ENCODE measurements at regions not wholly inside any gene's neighbourhood (a gene's known extent, or its start where the extent isn't known, plus 50 kb on each side); places are given as distances from the start of the nearest gene placed in this dataset.

DNA sequence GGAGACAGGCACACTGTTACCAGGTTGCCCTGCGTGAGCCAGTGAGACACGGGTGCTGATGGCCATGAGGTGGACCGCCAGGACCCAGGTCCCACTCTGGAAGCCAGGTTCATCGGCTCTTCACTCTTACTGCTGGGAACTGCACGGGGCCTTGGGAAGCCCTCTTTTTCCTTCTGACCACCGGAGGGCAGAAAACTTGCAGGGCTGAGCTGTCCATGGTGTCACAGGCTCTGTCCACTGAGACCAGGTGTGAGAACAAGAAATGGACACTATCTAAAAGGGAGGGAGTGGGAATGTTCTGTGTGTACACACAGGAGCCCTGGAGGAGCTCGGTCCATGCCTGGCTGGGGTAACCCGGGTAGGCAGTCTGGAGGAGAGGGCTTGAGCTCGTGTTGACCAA, 93.4 kb downstream of the UQCRFS1 start:
- H3K4me3 ChIP-seq: no peak overlapping the region
- no peaks in the 10 kb centered on the region for H3K36me3 ChIP-seq
- peaks cover 20% of the 10 kb centered on the region for H3K9me3 ChIP-seq
- no peaks in the 10 kb centered on the region for H3K4me1 ChIP-seq
- no peak overlapping the region for H3K9ac ChIP-seq
- H4K20me1 ChIP-seq: no peaks in the 10 kb centered on the region
- no peak overlapping the region for H3K4me2 ChIP-seq
- H3K27me3 ChIP-seq: no peaks in the 10 kb centered on the region
- no peak for TF ChIP-seq Cebpa-rat (IDR thresholded peaks at IDR 0.05)
- no peak overlapping the region for H3K27ac ChIP-seq

DNA sequence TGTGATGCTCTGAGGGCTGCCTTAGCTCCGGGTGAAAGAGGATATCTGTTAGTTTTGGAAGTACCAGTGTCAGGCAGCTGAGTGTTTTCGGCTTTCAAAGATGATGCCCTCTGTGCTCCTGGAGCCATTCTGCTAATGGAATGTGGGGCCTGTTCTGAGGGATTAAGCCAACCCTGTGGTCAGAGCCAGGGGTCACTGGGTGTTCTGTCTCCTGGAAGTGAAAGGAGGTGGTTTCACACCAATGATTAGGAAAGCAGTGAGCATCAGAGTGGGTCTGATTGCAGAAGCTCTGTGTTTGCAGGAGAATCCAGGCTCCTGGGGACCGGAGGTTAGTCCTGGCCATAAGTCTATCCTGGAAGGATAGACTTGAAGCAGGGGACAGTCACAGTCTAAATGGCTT, 94.6 kb downstream of the UQCRFS1 start:
- no peaks in the 10 kb centered on the region for H3K27me3 ChIP-seq
- no peak for TF ChIP-seq Cebpa-rat (IDR thresholded peaks at IDR 0.05)
- no peaks in the 10 kb centered on the region for H3K4me1 ChIP-seq
- H3K9ac ChIP-seq: no peak overlapping the region
- no peak overlapping the region for H3K4me3 ChIP-seq
- no peaks in the 10 kb centered on the region for H4K20me1 ChIP-seq
- H3K27ac ChIP-seq: no peak overlapping the region
- no peaks in the 10 kb centered on the region for H3K36me3 ChIP-seq
- no peak overlapping the region for H3K4me2 ChIP-seq
- peaks cover 8% of the 10 kb centered on the region for H3K9me3 ChIP-seq

DNA sequence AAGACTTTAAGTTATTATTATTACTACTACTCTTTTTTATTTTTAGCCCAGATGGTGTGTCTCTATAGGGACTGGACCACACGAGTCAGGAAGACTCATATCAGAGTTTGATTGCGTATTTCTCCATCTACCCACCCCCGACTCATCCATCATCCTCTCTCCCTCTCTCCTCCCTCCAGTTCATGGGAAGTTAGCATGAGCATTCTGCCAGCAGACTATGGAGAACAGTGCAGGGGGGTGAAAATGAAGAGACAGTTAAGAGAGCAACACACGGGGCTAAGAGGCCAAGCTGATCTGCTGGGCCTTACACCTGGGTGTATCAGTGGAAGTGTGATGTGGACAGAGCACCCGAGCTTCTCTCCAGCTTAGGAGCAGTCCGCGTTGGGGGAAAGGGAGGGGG, 95.0 kb downstream of the UQCRFS1 start:
- Histone ChIP-seq H4K20me1 (no peaks in the 10 kb centered on the region), H3K4me3 (no peak overlapping the region), H3K27me3 (no peaks in the 10 kb centered on the region), H3K36me3 (no peaks in the 10 kb centered on the region), H3K9me3 (peaks cover 4% of the 10 kb centered on the region), H3K27ac (no peak overlapping the region), H3K9ac (no peak overlapping the region), H3K4me2 (no peak overlapping the region), H3K4me1 (no peaks in the 10 kb centered on the region)
- no peak for TF ChIP-seq Cebpa-rat (IDR thresholded peaks at IDR 0.05)

DNA sequence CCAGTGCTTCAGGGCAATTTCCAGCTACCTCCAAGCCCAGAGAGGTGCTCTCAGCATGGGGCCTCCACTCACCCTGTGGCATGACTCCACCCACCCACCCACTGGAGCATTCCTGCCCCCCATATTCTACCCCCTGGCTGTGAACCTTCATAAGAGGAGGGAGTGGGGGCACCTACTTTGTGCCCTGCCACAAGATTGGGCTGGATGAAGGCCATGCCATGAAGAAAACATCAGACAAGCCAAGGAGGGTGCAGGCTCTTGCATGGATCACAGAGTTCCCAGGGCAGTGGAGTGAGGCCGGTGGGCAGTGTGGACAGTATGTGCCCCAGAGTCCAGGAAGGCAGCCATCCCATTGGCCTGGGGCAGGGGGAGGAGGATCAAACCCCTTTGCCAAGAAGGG, 97.8 kb downstream of the UQCRFS1 start:
- Histone ChIP-seq H3K36me3 (no peaks in the 10 kb centered on the region), H3K27me3 (no peaks in the 10 kb centered on the region), H3K4me2 (no peak overlapping the region), H3K4me3 (no peak overlapping the region), H3K9me3 (no peaks in the 10 kb centered on the region), H3K27ac (no peak overlapping the region), H3K4me1 (no peaks in the 10 kb centered on the region), H3K9ac (no peak overlapping the region), H4K20me1 (no peaks in the 10 kb centered on the region)
- no peak for TF ChIP-seq Cebpa-rat (IDR thresholded peaks at IDR 0.05)

DNA sequence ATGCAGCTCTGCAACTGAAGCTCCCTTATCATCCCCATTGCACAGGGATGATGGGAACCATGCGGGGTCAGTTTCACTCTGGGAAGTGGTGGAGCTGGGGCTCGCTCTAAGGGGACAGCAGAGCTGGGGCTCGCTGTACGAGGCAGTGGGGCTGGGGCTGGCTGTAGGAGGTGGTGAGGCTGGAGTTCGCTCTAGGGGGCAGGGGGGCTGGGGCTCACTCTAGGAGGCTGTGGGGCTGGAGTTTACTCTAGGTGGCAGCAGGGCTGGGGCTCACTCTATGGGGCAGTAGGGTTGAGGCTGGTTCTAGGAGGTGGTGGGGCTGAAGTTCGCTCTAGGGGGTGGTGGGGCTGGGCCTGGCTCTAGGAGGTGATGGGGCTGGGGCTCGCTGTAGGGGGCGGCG, 99.1 kb downstream of the UQCRFS1 start:
- H3K27me3 ChIP-seq: no peaks in the 10 kb centered on the region
- H3K4me3 ChIP-seq: no peak overlapping the region
- no peaks in the 10 kb centered on the region for H3K9me3 ChIP-seq
- no peak overlapping the region for H3K9ac ChIP-seq
- no peaks in the 10 kb centered on the region for H3K36me3 ChIP-seq
- no peak overlapping the region for H3K4me2 ChIP-seq
- no peak overlapping the region for H3K27ac ChIP-seq
- no peaks in the 10 kb centered on the region for H3K4me1 ChIP-seq
- no peaks in the 10 kb centered on the region for H4K20me1 ChIP-seq
- no peak for TF ChIP-seq Cebpa-rat (IDR thresholded peaks at IDR 0.05)

DNA sequence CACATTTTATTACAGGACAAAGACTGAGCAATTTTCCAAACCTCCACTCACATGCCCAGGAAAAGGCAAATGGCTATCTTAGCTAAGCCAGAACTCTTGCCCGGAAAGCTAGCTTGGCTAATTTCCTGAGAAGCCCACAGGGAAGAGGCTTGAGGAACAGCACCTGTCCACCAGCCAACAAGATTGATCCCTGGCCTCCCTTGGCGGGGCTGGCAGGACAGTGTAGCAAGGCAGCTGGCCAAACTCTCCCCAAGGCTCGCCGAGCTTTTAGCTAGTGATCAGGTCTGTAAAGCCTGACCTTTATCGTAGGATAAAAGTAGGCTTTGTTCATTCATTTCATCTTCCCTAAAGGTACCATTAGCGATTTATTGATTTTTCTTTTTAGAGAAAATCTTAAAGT, 101.4 kb downstream of the UQCRFS1 start:
- TF ChIP-seq Cebpa-rat (IDR thresholded peaks at IDR 0.05): no peak
- no peaks in the 10 kb centered on the region for H3K4me1 ChIP-seq
- no peak overlapping the region for H3K27ac ChIP-seq
- no peaks in the 10 kb centered on the region for H3K36me3 ChIP-seq
- no peaks in the 10 kb centered on the region for H4K20me1 ChIP-seq
- no peak overlapping the region for H3K4me2 ChIP-seq
- no peak overlapping the region for H3K9ac ChIP-seq
- H3K9me3 ChIP-seq: no peaks in the 10 kb centered on the region
- no peak overlapping the region for H3K4me3 ChIP-seq
- H3K27me3 ChIP-seq: no peaks in the 10 kb centered on the region

DNA sequence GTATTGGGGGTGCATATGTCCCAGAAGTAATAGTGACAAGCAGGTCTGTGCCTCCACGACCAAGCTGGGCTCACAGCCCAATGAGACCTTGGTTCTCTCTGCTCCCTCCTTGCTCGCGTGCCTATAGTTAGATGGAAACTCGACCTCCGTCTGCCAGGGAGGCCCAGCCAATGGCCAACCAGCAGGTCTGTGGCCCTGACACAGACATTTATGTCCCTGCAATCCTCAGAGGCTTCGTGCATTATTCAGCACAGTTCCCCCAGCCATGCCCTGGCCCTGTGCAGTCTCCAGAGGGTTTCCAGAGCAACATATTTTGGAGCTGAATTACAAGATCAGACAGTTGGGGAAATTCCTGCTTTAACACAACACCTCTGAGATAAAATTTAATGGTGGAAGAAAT, 105.1 kb downstream of the UQCRFS1 start:
- no peaks in the 10 kb centered on the region for H4K20me1 ChIP-seq
- no peaks in the 10 kb centered on the region for H3K27me3 ChIP-seq
- no peak overlapping the region for H3K27ac ChIP-seq
- H3K4me2 ChIP-seq: no peak overlapping the region
- no peaks in the 10 kb centered on the region for H3K4me1 ChIP-seq
- TF ChIP-seq Cebpa-rat (IDR thresholded peaks at IDR 0.05): no peak
- no peak overlapping the region for H3K9ac ChIP-seq
- no peaks in the 10 kb centered on the region for H3K9me3 ChIP-seq
- H3K36me3 ChIP-seq: no peaks in the 10 kb centered on the region
- H3K4me3 ChIP-seq: no peak overlapping the region

DNA sequence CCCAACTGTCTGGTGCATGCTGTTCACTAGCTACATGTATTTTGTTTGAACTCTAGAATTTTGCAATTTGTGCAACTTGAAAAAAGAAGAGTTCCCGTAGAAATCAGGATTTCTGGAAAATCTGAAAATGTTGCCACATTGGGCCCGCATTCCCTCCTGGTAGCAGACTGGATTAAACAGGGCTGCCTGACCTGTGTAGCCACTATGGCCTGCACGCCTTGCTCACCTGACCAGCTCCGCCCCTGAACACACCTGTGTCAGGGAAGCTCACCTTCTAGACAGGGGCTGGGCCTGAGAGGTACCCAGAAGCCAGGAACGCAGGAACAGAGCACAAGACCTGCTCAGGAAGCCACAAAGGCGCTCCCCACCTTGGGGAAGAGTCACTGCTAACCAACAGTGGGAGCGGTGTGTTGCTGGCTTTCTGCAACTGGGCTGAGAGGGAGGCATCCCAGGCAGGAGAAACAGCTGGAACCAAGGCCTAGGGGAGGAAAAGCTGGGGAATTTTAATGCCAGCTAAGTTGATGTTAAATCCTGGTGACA, 106.5 kb downstream of the UQCRFS1 start:
- TF ChIP-seq Cebpa-rat (IDR thresholded peaks at IDR 0.05): no peak

DNA sequence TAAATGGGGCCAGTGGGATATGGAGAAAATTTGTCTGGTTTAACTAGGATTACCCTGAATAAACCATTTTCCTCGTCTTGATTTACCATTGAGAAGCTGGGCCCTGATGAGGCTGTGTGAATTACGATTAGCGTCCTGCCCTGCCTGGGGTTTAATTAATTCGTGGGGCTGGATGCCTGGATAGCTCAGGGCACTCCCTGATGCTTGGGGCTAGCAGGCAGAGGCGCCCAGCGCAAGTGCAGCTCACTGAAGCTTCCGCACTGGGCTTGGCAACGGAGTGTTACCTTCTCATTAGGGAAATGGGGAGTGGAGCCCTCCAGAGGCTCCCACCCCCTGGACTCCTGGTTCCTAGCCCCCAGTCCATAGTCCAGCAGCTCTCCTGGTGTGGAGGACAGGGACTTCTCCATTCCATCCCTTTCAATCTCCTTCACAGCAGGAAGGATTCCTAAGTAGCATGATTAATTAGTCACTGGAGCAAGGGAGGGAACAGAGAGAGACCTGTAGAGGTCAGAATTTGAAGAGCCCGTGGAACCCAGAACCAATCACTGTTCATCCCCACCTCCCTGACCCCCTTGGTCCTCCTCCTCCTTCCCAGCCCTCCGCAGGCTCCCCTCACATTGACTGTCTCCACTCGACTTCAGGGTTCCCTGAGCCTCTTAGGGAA, 107.2 kb downstream of the UQCRFS1 start:
- TF ChIP-seq Cebpa-rat (IDR thresholded peaks at IDR 0.05): no peak
- Histone ChIP-seq H3K4me1 (no peaks in the 10 kb centered on the region), H3K9ac (no peak overlapping the region), H3K4me3 (no peak overlapping the region), H3K9me3 (no peaks in the 10 kb centered on the region), H3K27ac (no peak overlapping the region), H4K20me1 (no peaks in the 10 kb centered on the region), H3K4me2 (no peak overlapping the region), H3K27me3 (no peaks in the 10 kb centered on the region), H3K36me3 (no peaks in the 10 kb centered on the region)

More for the DNA sequence above, 106.5 kb downstream of the UQCRFS1 start:
- Histone ChIP-seq H3K9ac (no peak overlapping the region), H3K4me3 (no peak overlapping the region), H4K20me1 (no peaks in the 10 kb centered on the region), H3K9me3 (no peaks in the 10 kb centered on the region), H3K27me3 (no peaks in the 10 kb centered on the region), H3K27ac (no peak overlapping the region), H3K36me3 (no peaks in the 10 kb centered on the region), H3K4me2 (no peak overlapping the region), H3K4me1 (no peaks in the 10 kb centered on the region)

DNA sequence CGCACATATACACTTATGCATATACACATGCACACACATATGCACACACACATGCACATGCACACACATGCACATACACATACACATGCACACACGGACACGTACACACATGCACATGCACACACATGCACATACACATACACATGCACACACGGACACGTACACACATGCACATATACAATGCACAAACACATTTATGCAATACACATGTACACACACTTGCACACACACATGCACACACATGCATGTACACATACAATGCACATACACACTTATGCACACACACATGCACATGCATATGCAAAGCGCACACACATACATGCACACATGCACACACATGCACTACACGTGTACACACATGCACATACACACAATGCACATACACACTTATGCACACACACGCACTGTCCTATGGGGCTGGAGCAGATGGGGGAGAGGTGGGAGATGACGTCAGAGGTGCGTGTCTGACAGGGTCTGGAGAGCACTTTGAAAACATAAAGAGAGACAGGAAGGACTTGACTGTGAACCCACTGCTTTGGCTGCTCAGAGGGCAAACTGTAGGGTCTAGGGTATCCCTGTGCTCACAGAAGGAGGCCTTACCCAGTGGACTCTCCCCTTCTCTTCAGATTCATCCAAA, 108.2 kb downstream of the UQCRFS1 start:
- H3K27me3 ChIP-seq: no peaks in the 10 kb centered on the region
- H3K4me2 ChIP-seq: no peak overlapping the region
- no peaks in the 10 kb centered on the region for H3K4me1 ChIP-seq
- no peak overlapping the region for H3K27ac ChIP-seq
- H4K20me1 ChIP-seq: no peaks in the 10 kb centered on the region
- H3K9me3 ChIP-seq: no peaks in the 10 kb centered on the region
- TF ChIP-seq Cebpa-rat (IDR thresholded peaks at IDR 0.05): no peak
- no peaks in the 10 kb centered on the region for H3K36me3 ChIP-seq
- H3K9ac ChIP-seq: no peak overlapping the region
- H3K4me3 ChIP-seq: no peak overlapping the region
